Caki2 (cell line): ENCODE measurements at regions not wholly inside any gene's neighbourhood (a gene's known extent, or its start where the extent isn't known, plus 50 kb on each side); places are given as distances from the start of the nearest gene placed in this dataset.
A peak's percentile ranks its signal among the peaks of the same experiment; 100 is the strongest.

Experiments used
- DNase-seq: peaks from one replicate; pipeline ENCODE4 v3.0.0-alpha.2; 2015; ENCODE audit warnings: low read depth
- in situ Hi-C: cut with HindIII; loops from 2 replicates; pipeline ENCODE4 v1.10.0; 2016; ENCODE audit warnings: low sequenced_read_pairs, low pct_unique_long_range_greater_than_20kb, mixed read lengths

DNA sequence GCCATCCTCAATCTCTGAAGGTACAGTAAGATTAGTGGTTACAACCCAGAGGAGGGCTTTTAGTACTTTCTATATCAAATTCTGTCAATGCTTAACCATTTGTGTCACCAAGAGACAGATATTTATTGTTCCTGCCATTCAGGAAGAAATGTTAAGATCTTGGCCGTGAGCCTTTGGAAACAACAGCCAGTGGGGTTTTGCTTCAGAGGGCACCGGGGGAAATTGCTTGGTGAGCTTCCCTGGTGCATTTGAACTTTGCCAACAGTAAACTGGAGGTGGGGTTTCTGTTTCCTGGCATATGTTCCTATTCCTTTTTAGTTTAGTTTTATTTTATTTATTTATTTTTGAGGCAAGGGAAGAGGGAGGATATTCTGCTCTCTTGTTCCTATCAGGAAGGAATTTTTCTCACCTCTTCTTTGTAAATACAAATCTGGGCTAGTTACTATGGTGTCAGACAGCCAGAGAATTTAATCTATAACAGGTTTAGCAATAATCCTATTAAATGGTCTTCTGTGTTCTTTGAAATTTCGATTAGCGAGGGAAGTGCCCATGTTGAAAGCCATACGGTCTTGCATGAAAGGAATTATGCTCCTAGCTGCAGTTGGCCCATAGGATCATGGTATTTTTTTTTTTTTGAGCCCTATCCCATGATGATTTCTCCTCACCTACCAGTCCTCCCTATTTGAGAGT, 95.7 kb downstream of the MAIP1 start:
- in situ Hi-C loops, result no loop called here
- DNase-seq, result peak; percentile 65

DNA sequence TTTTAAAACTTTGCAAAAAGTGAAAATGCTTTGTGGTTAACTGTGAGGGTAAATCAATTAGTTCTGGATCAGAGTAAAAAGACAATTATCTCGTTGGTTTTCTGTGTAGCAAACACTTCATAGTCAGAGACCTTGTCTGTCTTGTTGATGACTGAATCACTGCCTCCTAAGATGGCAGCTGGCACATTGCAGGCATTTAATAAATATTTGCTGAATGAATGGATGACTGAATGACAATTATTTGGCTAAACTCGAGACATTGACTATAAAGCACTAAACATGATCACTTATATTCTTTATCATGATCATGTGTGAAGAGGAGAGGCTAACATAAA, 96.2 kb downstream of the MAIP1 start:
- in situ Hi-C loops, result no loop called here
- no peak for DNase-seq

DNA sequence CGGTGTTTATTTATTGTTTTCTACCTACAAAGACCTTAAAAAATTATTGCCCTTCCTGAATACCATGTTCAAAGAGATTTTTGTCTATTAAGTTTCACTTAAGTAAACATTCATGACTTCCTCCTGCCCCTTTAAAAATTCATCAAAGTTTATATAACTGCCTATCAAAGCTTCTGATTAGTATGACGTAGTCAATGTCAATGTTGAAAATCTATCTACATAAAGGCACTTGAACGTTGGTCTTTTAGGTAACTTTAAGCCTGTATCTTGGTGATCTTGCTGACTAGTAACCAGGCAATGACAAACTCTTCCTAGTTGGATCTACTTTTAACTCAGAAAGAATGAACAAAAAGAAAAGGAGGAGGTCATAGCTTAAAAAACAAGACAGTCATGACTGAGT, 97.2 kb downstream of the MAIP1 start:
- DNase-seq, result no peak
- in situ Hi-C loops, result no loop called here

- no peak for DNase-seq
- in situ Hi-C loops, result no loop called here
Measured at GRCh38 chr2:200054681-200055468, 99.5 kb downstream of the MAIP1 start.

DNA sequence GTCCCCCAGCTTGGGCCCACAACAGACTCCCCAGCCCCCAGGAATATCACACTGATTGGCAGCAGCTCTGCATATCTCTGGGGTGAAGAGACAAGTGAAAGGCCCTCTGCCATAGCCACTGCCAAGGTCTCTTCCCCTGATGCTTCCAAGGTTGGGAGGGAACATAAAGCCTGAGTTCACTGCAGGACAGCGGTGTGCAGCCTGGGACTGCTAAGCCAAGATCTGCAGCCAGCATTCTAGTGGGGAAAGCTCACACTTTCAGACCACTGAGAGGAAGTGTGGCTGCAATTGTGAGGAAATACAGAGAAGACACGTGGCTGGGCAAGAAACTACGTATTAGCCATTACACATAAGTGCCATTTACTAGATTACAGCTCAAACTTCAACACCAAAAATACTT, 100.7 kb downstream of the MAIP1 start:
- in situ Hi-C loops, result no loop called here
- DNase-seq, result no peak

DNA sequence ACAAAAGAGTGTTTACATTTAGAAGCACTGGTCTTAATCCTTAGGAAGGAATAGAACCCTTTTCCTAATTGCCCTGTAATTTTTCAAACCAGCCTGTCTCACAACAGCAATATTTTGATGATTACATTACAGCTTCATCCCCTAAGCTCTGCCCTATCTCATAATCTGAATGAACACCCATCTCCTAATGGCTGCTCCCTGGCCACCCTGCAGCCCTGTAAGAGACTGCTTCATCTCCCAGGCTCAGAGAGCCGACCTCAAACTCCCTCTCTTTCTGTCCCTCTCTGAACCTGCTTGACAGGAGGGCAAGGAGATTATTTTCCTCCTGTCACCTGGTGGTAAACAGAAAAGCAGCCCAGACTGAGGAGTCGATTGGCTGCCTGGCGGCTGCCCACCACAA, 107.8 kb downstream of the MAIP1 start:
- no peak for DNase-seq
- in situ Hi-C loops, result no loop called here

- DNase-seq, result no peak
- in situ Hi-C loops, result no loop called here
Measured at GRCh38 chr2:200064879-200065278, 109.5 kb downstream of the MAIP1 start.

DNA sequence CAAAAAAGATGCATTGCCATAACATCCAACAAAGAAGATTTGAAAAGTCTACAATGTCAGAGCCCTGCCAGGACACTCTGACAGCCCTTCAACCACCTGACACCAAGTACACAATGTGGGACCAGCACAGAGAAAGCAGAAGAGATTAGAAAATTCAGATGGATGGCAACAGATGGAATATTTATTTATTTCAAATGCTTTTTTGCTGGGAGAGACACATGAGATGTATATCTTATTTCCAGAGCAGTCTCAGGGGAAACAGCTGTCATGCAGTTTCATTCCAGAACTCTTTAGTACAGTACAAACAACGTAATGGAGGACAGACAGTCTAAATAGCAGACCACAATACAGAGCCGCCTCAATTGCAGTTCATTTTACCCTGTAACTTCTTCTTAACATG, 110.1 kb downstream of the MAIP1 start:
- DNase-seq, result no peak
- in situ Hi-C loops, result no loop called here

GRCh38 chr2:200066417-200066816, 111.0 kb downstream of the MAIP1 start:
- DNase-seq, result no peak
- in situ Hi-C loops, result no loop called here

DNA sequence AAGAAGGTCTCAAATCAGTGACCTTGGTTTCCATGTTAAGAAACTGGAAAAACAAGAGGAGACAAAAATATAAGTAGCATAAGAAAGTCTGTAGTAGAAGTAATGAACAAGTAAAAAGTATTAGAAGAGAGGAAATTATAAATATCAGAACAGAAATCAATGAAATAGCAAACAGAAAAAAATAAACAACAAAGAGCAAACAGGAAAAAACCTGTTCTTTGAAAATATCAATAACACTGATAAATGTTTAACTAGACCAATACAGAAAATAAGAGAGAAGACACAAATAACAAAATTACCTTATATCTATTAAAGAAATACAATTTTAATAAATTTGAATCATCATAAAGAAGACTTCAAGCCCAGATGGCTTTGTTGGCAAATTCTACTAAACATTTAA, 113.3 kb downstream of the MAIP1 start:
- DNase-seq, result no peak
- in situ Hi-C loops, result no loop called here

DNA sequence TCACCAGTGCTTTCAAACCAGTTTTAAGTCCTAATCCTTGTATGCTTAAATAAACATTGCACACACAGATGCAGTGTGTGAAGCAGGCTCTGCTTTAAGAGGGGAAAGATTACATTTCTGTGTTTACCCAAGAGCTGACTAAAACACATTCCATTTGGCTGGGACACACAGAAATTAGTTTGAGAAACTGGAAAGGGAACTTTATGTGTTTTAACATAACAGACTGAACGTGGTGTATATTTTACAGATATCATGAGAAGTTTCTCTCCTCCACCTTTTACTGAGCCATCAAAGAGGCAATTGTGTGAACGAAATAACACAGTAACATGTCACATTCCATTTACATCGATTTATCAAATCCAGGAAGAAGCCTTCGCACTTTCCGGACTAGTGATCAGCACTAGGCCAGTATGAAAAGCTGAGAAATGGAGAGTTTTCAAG, 121.8 kb downstream of the MAIP1 start:
- no peak for DNase-seq
- in situ Hi-C loops, result no loop called here

GRCh38 chr2:200077838-200078237, 122.5 kb downstream of the MAIP1 start:
- in situ Hi-C loops, result no loop called here
- DNase-seq, result no peak

DNA sequence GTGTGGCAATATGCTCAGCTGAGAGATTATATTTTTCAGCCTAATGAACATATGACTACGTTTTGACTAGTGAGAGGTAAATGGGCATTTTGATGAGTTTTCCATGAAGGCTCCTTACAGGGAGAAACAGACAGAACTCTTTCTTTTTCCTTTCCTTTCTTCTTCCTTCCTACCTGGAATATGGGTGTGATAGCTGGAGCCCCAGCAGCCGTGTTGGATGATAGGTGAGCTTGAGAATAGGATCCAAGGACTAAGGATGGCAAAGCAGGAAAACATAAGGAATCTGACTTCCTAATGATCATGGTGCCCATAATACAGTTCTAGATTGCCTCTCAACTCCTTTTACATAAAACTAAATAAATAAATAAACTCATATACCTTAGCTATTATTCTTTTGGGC, 124.0 kb downstream of the MAIP1 start:
- in situ Hi-C loops, result no loop called here
- no peak for DNase-seq

DNA sequence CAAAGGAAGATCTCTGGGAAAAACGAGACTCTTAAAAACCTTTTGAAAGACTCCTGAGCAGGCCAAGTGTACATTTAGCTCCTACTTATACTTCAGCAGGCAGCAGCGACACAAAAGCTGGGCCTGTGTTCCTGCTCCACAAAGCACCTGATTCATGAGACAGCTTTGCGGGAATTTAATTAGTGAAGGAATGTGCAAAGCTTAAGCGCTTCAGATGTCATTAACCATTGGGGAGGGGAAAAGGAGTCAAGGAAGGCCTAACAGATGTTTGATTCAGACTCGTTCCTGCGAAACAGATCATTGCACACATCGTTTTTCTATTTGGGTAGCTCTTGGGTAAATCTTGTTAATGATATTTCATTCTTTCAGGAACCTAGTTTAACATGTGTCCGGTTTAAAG, 125.9 kb downstream of the MAIP1 start:
- peak; percentile 15 for DNase-seq
- in situ Hi-C loops, result no loop called here

DNA sequence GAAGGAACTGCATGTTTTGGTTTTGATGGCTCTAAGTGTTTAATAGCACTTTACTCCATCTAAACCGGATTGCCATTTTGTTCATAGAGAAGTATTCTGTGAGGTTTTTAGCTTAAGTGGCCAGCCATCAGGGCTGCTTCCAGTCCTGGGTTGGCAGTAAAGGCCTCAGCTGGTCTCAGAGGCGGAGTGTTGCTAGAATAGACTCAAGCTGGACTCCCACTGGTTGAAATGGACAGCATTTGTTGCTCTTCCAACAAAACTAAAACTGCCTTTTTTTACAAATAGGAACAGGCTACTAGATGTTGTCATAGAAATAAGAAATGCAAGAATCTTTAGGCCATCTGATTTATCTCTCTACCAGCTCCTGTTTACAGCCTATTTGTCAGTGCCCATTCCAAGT, 126.4 kb downstream of the MAIP1 start:
- in situ Hi-C loops, result no loop called here

GRCh38 chr2:200084036-200084435, 128.7 kb downstream of the MAIP1 start:
- in situ Hi-C loops, result no loop called here
- no peak for DNase-seq

More for the DNA sequence above, 126.4 kb downstream of the MAIP1 start:
- no peak for DNase-seq

DNA sequence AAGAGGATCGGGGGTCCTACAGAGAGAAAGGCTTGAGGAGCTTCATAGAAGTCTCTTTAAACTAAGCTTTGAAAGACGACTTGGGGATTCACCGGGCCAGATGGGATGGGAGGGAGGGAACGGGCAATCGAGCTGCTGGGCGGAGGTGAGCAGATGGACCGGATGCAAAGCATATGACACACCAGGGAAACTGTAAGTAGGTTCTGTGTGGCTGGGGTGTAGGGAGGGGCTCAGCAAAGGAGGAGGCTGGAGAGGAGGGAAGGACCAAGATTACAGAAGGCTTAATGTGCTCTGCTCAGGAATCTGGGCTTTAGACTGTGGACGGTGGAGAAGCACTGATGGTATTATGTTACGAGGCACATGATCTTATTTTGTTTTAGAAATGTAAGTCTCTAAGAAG, 131.5 kb downstream of the MAIP1 start:
- in situ Hi-C loops, result no loop called here
- DNase-seq, result no peak

GRCh38 chr2:200087451-200087850, 132.1 kb downstream of the MAIP1 start:
- in situ Hi-C loops, result no loop called here
- no peak for DNase-seq

- no peak for DNase-seq
- in situ Hi-C loops, result no loop called here
Measured at GRCh38 chr2:200089040-200089755, 133.8 kb downstream of the MAIP1 start.
